ENCODE measurements at regions not wholly inside any gene's neighbourhood (a gene's known extent, or its start where the extent isn't known, plus 50 kb on each side); places are given as distances from the start of the nearest gene placed in this dataset.
"Not testable (repeated sequence)": the region's sequence is repeated elsewhere in the genome, so short reads cannot be mapped to it uniquely, and the experiment has no call there.

DNA sequence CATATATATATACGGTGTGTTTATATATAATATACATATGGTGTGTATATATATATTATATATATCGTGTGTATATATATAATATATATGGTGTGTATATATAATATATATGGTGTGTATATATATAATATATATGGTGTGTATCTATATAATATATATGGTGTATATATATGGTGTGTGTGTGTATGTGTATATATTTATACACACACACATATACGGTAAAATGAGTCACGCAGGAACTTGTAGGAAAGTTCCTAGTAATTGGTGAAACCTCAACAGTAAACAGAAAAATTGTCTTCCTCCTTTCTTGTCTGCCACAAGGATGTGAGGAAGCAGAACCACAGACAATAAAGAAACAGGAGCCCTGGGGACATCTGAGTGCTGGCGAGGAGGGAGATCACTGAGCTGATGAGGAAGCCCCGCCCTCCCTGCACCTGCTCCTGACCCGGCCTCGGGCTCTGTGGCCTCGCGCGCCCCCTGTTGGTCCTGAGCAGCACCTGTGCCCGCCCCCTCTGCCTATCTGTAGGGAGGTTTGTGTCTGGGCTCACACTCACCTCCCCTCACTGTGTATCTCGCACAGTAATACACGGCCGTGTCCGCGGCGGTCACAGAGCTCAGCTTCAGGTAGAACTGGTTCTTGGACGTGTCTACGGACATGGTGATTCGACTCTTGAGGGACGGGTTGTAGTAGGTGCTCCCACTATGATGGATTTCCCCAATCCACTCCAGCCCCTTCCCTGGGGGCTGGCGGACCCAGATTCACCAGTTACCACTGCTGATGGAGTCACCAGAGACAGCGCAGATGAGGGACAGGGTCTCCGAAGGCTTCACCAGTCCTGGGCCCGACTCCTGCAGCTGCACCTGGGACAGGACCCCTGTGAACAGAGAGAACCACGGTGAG, 1079.4 kb downstream of the TMEM121 start:
- DNase-seq = peak; percentile 64

DNA sequence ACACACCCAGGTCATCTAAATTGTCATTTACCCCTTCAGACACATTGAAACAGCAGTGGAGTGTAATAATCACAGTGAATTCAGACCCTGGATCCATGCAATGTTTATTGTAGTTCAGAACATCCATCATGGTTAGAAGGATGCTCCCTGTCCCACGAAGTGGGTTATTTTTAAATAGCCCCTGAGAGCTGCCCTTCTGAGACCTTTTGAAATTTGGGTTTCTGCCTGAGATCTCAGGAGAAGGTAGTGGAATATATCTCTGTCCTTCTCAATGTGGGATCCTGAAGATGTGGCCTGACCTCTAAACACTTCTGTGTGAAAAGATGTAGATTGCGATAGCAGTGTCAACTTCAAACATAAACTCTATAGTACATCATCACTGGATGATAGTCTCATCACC, 1080.6 kb downstream of the TMEM121 start:
- no peak for DNase-seq

DNA sequence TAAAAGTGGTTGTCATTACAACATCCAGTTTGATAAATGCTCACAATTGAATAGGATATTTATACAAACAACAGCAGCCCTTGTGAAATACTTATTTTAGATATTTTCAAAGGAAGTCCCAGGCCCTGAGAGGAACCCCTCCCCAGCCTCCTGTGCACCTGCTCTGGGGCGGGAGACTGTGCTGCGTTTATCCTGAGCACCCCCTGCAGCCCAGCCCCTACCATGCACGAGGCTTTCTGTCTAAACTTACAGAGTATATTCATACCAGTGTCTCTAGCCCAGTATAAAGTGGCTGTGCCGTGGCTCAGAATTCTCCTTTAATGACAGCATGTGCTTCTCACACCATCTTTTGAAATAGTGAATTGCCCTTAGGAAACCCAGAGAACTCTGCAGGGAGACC, 1084.3 kb downstream of the TMEM121 start:
- DNase-seq = no peak

DNA sequence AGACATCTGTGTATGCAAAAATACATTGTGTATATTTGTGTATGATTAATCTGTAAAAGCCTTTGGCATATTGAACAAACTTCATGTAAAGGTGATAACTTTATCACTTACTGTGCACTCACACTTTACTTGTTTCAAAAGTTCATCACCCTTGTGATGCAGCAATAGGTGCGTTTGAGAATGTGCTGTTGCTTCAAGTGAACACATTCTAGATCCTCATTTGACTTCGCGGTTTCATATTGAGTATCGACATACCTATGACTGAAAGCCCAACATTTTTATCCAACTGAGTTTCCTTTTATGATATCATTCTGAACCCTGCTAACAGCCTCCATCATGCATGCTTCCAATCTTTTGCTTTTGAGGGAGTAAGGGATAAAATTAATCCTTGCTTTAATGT, 1086.9 kb downstream of the TMEM121 start:
- no peak for DNase-seq

DNA sequence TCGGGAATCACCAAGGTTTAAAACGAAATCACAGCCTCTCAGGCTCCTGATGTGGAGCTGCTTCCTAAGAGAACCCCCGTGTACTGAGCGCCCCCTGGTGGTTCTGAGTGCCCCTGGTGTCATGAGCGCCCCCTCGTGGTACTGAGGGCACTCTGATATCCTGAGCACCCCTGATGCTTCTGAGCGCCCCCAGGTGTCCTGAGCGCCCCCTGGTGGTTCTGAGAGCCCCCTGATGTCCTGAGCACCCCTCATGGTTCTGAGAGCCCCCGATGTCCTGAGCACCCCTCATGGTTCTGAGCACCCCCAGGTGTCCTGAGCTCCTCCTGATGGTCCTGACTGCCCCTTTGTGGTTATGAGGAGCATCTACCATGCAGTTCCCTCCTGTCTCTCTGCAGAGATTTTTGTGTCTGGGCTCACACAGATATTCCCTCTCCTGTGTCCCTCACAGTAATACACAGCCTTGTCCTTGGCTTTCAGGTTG, 1092.1 kb downstream of the TMEM121 start:
- DNase-seq = peak; percentile 76

DNA sequence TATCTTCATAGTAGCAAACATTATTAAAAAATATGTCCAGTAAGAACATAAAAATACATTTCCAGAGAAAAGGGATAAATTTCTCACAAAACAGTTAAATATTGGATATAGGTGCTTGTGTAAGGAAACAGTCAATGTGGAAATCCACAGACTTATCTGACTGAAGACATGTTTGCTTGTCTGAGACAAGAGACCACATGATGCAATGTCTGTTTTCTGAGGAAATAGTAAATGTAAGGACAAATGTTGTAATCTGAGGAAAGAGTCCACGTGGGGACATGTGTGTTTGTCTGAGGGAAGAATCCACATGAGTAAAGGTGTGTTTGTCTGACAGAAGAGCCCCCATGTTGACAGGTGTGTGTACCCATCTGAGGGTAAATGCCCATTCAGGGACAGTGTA, 1093.2 kb downstream of the TMEM121 start:
- DNase-seq = no peak

DNA sequence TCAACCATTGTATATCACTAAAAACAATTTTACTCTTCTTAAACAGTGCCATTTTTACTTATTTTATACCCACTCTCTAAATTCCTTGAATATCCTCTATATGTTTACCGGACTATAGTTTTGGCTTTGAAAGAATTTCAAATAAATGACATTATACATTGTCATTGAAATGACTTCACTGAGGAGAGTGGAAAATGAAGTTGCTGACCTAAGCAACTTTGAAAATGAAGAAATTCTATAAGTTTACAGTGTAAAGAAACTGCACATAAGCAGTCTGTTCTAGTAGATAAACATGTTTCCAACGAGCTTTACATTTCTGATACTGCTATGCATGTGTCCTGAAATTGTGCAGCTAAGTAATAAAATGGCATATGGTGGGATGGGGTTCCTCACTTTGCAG, 1094.0 kb downstream of the TMEM121 start:
- DNase-seq = no peak

DNA sequence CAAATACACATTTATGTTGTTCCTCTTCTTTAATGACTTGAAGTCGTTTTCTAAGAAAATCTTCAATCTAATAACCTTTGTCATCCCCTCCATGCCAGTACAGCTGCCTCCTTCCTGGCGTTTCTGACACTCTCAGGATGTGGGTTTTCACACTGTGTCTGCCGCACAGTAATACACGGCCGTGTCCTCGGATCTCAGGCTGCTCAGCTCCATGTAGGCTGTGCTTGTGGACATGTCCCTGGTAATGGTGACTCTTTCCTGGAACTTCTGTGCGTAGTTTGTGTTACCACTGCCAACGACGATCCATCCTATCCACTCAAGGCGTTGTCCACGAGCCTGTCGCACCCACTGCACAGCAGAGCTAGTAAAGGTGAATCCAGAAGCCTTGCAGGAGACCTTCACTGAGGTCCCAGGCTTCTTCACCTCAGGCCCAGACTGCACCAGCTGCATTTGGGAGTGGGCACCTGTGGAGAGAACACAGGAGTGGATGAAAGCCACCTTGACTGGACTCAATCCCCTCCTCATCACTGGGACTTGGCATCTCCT, 1095.9 kb downstream of the TMEM121 start:
- DNase-seq = peak; percentile 30

DNA sequence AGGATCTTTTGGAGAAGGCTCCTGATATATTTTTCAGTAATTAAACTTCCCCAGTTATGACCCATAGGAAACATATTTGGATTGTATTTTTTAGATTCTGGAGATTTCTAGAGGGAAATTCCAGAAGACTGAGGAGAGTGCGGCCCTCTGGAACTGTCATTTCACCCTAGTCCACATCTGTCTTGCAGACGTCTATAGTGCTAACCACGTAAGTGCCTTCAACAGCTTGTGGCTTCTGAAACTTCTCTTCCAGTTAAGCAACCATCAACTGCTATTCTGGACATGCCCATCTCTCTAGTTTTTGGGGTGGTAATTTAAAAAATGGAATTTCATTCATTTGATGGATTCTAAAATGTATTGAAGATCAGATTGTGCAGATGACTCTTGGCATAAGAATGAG, 1098.8 kb downstream of the TMEM121 start:
- DNase-seq = no peak

DNA sequence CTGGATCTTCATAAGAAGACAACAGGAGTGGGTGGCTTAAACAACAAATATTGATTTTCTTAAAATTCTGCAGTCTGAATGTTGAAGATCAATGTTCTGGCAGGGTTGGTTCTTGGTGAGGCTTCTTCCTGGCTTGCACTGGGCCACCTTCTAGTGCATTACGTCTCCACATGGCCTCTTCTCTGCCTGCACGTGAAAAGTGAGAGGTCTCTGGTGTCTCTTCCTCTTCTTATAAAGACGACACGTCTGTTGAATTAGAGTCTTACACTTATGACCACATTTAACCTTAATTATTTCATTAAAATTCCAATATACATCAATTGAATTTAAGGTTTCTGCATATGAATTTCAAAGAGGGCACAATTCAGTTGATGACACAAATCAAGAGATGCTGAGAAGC, 1100.1 kb downstream of the TMEM121 start:
- DNase-seq = not testable (repeated sequence)

DNA sequence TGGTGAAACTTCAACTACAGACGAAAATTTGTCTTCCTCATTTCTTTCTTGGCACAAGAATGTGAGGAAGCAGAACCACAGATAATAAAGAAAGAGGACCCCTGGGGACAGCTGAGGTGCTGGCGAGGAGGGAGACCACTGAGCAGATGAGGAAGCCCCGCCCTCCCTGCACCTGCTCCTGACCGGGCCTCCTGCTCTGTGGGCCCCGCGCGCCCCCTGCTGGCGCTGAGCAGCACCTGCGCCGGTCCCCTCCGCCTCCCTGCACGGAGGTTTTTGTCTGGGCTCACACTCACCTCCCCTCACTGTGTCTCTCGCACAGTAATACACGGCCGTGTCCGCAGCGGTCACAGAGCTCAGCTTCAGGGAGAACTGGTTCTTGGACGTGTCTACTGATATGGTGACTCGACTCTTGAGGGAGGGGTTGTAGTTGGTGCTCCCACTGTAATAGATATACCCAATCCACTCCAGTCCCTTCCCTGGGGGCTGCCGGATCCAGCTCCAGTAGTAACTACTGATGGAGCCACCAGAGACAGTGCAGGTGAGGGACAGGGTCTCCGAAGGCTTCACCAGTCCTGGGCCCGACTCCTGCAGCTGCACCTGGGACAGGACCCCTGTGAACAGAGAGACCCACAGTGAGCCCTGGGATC, 1100.7 kb downstream of the TMEM121 start:
- DNase-seq = peak; percentile 56

DNA sequence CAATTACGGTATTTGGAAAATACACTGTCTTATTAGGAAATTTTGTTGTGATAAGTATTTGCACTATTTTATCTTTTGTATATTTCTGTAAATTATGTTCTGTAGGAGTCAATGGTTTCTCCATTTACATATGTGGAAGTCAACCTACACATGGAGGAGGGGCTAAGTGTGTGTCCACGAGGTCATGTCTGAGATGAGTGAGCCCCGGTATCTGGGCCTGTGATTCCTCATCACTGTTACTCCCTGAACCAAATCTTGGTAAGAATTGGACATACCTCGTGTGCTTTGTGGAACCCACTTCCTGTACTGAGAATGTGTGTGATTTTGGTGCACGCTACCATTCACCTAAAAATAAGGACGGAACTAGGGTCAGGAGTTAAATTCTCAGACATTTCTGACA, 1105.5 kb downstream of the TMEM121 start:
- DNase-seq = no peak

DNA sequence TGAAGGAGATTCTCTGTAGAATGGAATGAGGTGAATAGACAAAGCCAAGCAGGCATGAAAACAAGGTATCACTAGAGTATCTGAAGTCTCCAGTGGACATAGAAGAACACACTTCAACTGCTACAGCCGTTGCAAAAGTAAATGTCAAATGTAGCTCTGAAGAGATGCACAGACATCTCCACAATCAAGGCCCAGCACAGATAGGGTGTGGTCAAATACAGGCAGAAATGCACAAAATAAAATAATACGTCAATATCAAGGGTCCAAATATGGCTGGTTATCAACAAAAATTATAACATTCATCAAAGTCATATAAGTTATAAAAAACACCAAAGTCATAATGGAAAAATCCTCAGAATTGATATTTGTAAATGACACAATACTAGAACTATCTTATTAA, 1107.3 kb downstream of the TMEM121 start:
- DNase-seq = no peak

DNA sequence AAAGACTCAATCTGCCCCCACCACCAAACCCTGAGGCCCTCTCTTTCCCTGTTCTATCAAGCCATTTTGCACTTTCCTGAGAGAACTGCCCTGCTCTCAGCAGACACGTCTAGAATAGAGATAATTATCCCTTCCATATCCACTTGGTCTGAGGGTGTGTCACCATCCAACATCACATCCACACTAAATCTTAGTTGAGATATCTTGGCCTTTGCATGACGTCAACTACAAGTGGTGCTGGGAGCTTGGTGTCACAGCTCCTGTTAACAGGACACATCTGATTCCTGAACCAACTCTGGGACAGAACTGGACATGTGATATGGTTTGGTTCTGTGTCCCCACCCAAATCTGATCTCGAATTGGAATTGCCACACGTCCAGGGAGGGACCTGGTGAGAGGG, 1109.2 kb downstream of the TMEM121 start:
- DNase-seq = no peak

DNA sequence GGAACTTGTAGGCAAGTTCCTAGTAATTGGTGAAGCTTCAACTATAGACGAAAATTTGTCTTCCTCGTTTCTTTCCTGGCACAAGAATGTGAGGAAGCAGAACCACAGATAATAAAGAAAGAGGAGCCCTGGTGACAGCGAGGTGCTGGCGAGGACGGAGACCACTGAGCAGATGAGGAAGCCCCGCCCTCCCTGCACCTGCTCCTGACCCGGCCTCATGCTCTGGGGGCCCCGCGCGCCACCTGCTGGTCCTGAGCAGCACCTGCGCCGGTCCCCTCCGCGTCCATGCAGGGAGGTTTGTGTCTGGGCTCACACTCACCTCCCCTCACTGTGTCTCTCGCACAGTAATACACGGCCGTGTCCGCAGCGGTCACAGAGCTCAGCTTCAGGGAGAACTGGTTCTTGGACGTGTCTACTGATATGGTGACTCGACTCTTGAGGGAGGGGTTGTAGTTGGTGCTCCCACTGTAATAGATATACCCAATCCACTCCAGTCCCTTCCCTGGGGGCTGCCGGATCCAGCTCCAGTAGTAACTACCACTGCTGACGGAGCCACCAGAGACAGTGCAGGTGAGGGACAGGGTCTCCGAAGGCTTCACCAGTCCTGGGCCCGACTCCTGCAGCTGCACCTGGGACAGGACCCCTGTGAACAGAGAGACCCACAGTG, 1112.5 kb downstream of the TMEM121 start:
- DNase-seq = peak; percentile 47

DNA sequence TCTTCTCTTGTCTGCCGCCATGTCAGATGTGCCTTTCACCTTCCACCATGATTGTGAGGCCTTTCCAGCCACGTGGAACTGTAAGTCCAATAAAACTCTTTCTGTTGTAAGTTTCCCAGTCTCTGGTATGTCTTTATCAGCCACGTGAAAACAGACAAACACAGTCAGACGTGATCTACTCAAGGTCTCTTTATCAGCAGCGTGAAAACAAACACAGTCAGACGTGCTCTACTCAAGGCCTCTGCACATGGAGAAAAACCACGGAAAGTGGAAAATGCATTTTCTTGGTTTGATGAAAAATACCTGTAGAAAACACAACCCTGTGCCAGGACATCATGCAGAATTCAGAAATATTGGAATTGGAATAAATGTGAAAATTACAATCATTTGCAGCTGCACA, 1115.7 kb downstream of the TMEM121 start:
- no peak for DNase-seq

DNA sequence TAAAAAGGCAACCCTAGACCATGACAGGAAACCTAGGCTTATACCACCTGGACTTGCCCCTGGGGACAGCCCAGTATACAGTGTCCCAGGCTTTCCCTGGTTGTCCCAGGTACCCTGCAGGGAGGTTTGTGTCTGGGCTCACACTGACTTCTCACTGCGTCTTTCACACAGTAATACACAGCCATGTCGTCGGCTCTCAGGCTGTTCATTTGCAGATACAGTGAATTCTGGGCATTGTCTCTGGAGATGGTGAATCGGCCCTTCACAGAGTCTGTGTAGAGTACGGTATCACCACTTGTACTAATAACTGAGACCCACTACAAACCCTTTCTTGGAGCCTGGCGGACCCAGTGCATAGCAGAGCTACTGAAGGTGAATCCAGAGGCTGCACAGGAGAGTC, 1116.6 kb downstream of the TMEM121 start:
- DNase-seq = not testable (repeated sequence)

DNA sequence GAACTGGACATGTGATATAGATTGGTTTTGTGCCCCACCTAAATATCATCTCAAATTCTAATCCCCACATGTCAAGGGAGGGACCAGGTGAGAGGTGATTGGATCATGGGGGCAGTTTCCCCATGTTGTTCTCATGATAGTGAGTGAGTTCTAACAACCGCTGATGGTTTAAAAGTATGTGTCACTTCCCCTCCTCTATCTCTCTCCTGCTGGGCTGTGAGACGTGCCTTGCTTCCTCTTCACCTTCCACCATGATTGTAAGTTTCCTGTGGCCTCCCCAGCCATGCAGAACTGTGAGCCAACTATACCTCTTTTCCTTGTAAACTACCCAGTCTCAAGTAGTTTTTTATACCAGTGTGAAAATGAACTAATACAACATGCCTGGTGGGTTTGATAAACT, 1122.5 kb downstream of the TMEM121 start:
- not testable (repeated sequence) for DNase-seq

DNA sequence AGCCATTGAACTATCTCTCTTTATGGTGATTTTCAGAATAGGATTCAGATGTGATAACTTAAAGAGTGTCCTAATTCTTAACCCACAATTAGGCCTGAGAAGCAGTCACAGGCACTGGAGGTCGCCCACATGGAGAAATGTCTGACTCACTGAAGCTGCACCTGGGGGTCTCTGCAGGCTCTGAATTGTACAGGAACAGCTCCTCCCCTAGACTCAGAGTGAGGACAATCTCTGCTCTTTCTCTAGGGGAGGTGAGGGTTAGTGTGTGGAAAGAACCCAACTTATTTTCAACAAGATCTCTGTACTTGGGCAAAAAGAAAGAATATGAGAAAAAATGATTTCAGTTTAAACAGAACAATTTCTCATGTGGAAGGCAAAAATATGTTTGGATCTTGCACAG, 1124.6 kb downstream of the TMEM121 start:
- DNase-seq = no peak

DNA sequence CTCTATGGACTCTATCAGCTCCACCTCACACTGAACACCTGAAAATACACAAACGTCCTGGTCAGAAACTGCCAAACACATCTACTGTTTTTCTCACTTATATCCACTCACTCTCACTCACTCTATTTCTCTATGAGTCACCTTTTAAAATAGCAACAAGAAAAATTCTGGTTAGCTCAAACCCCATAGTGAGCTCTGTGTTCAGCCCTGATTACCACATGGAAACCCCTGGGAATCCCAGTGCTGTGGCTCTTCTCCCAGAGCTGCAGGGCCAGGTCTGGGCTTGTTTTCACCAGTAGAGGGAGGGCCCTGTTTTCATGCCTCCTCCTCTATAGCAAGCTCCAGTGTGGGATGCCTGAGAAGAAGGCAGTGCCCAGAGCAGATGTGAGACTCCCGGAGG, 1126.1 kb downstream of the TMEM121 start:
- no peak for DNase-seq

DNA sequence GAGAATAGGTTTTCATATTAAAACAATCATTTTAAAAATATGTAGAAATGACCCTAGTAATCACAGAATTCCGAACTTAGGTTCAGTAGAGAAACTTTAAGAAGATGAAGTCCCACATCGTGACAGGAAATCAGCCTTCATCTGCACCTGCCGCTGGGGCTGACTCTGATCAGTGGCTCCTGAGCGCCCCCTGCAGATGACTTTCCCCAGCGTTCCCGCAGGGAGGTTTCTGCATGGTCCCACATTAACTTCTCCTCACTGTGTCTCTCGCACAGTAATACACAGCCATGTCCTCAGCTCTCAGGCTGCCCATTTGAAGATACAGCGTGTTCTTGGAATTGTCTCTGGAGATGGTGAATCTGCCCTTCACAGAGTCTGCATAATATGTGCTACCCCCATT, 1131.1 kb downstream of the TMEM121 start:
- DNase-seq = peak; percentile 53

DNA sequence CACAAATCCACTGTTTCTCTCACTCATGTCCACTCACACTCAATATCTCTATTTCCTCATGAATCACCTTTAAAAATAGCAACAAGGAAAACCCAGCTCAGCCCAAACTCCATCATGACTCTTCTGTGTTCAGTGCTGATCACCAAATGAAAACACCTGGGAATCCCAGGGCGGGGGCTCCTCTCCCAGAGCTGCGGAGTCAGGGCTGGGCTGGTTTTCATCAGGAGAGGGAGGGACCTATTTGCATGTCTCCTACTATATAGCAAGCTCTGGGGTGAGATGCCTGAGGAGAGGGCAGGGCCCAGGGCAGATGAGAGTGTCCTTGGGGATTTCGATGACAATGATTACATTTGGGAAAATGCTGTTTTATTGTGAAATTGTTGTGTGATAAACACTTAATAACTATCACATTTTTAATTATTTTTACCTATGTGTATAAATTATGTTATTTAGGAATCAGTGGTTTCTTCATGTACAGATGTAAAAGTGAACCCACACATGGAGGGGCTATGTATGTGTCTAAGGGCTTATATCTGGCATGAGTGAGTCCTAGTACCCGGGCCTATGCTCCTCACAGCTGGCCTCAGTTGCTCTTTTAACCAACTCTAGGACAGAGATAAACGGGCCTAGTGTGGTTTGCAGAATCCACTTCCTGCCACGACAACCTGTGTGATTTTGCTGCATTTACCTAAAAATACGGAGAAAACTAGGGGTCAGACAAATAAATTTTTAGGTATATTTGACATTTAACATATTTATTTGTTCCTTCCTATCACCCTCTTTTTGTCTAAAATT, 1131.9 kb downstream of the TMEM121 start:
- DNase-seq = not testable (repeated sequence)

DNA sequence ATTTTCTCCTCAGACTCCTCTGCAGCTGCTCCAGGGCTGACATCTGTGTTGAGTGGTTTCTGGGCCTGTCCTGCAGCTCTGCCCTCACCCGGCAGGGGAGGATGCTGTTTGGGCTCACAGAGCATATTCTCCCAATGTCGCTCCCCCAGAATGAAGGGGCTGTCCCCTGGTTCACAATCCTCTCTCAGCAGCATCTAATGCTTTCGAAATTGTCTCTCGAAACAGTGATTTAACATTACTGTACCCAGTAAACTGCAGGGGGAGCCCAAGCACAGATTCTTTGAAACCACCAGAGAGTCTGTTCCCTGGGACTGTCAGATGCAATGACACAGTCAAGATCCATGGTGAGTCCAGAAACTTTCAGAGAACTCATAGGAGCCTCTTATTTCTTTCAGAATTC, 1135.2 kb downstream of the TMEM121 start:
- DNase-seq = peak; percentile 57

Measured in CD4-positive, alpha-beta T cell treated with Interleukin-4 for 4 hours (primary cell).